ENCODE measurements at regions not wholly inside any gene's neighbourhood (a gene's known extent, or its start where the extent isn't known, plus 50 kb on each side); places are given as distances from the start of the nearest gene placed in this dataset.

DNA sequence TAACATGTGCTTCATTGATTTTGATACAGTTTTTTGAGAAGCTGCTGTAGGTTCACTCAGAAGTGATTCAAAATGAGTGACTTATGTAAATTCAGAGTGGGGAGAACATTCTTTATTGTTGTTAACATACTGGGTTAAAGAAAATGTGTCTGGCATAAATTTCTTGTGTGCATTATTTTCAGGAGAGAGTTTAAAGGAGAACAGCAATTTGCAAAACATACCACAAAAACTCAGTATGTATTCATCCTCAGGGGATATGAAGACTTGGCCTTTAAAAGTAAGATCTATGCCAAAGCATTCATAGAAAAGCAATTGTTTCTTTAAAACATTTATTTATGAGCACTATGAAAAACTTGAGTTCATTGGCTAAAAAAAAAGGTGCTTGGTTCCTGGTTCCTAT lies 1089.8 kb downstream of the ROBO2 start:
- TF ChIP-seq CTCF (IDR thresholded peaks at IDR 0.05) = no peak
- no peak for TF ChIP-seq POLR2A (IDR thresholded peaks at IDR 0.05)

Data from Peyer's patch (tissue), 4 donors.